Endothelial cell of umbilical vein (primary cell): ENCODE measurements at regions not wholly inside any gene's neighbourhood (a gene's known extent, or its start where the extent isn't known, plus 50 kb on each side); places are given as distances from the start of the nearest gene placed in this dataset.

Source experiments
- EZH2 ChIP-seq: IDR thresholded peaks from 2 replicates; pipeline ENCODE4 v1.6.1; 2012; ENCODE audit warnings: borderline replicate concordance, low read depth, mild to moderate bottlenecking, moderate library complexity, low read length, inconsistent platforms; ENCODE audit not compliant: severe bottlenecking
- JUN ChIP-seq: IDR thresholded peaks from 2 replicates; pipeline ENCODE4 v1.6.1; 2011; ENCODE audit warnings: borderline replicate concordance, low read depth; ENCODE audit not compliant: insufficient read length, insufficient read depth
- POLR2A ChIP-seq: IDR thresholded peaks from 2 replicates; pipeline ENCODE4 v1.6.1; 2012; ENCODE audit warnings: low read depth, mild to moderate bottlenecking, control low read depth, low read length
- TF ChIP-seq, protein P1 (sequence below), 2 donors: IDR thresholded peaks; 1 replicate in 1 of 2; 2 replicates in 1 of 2; pipeline ENCODE4 v1.5.1; 2011; ENCODE audit warnings: low read length in 2 of 2, mild to moderate bottlenecking in 2 of 2, moderate library complexity in 2 of 2, control low read depth in 1 of 2, inconsistent platforms in 1 of 2, low read depth in 1 of 2; ENCODE audit not compliant: insufficient read depth in 1 of 2; ENCODE audit errors: extremely low read depth in 1 of 2

DNA sequence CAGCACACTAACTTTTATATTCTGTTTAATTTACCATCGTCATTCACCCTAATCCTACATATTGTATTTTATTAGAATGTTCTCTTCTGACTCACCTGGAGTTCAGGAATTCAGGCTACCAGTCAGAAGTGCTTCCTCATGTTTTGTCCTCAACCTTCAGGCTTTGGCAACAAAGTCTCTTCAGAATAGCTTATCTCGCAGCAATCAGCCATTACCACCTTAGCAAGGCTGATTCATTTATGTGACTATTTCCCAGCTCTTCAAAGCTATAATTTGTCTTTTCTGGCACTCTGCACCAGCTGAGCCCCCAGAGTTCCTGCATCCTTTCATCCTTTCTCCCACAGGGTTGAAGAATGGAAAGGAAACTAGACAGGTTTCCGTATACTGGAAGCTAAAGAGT lies 365.5 kb upstream of the CDH18 start:
- TF ChIP-seq, protein P1, sequence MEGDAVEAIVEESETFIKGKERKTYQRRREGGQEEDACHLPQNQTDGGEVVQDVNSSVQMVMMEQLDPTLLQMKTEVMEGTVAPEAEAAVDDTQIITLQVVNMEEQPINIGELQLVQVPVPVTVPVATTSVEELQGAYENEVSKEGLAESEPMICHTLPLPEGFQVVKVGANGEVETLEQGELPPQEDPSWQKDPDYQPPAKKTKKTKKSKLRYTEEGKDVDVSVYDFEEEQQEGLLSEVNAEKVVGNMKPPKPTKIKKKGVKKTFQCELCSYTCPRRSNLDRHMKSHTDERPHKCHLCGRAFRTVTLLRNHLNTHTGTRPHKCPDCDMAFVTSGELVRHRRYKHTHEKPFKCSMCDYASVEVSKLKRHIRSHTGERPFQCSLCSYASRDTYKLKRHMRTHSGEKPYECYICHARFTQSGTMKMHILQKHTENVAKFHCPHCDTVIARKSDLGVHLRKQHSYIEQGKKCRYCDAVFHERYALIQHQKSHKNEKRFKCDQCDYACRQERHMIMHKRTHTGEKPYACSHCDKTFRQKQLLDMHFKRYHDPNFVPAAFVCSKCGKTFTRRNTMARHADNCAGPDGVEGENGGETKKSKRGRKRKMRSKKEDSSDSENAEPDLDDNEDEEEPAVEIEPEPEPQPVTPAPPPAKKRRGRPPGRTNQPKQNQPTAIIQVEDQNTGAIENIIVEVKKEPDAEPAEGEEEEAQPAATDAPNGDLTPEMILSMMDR (IDR thresholded peaks at IDR 0.05; ENCODE audit: extremely low read depth in 1 of 2, insufficient read depth in 1 of 2, low read depth in 1 of 2, low read length in 2 of 2) = no peak
- TF ChIP-seq EZH2 (no peak), POLR2A (no peak), JUN (no peak)
